ENCODE measurements at regions not wholly inside any gene's neighbourhood (a gene's known extent, or its start where the extent isn't known, plus 50 kb on each side); places are given as distances from the start of the nearest gene placed in this dataset.

DNA sequence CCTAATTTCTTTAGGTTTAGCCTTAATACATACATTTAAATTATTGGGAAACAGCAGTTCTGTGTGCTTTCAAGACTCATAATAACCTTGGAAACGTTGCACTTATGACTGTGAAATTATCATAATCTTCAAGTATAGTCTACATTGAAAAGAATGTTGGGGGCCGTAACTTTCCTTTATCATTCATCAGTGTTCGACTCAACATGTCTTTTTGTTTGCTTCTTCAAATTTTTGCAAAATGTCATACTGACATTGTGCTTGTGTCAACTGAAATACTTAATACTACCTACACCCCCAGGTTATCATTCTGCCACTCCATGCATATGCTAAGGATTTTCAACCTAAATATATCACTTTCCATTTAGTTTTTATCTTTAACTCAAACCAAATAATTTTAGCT, 1562.9 kb downstream of the OLFM4 start:
- H3K4me3 Mint-ChIP-seq = no peak overlapping the region
- no peak overlapping the region for H3K27ac Mint-ChIP-seq
- H3K27me3 Mint-ChIP-seq (ENCODE audit: low read depth in 2 of 2) = no peaks in the 10 kb centered on the region
- peaks cover 13% of the 10 kb centered on the region for H3K9me3 ChIP-seq (ENCODE audit: control insufficient read depth, insufficient read depth, low read length)
- TF ChIP-seq, protein P1, sequence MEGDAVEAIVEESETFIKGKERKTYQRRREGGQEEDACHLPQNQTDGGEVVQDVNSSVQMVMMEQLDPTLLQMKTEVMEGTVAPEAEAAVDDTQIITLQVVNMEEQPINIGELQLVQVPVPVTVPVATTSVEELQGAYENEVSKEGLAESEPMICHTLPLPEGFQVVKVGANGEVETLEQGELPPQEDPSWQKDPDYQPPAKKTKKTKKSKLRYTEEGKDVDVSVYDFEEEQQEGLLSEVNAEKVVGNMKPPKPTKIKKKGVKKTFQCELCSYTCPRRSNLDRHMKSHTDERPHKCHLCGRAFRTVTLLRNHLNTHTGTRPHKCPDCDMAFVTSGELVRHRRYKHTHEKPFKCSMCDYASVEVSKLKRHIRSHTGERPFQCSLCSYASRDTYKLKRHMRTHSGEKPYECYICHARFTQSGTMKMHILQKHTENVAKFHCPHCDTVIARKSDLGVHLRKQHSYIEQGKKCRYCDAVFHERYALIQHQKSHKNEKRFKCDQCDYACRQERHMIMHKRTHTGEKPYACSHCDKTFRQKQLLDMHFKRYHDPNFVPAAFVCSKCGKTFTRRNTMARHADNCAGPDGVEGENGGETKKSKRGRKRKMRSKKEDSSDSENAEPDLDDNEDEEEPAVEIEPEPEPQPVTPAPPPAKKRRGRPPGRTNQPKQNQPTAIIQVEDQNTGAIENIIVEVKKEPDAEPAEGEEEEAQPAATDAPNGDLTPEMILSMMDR (IDR thresholded peaks at IDR 0.05) = no peak
- H3K9me3 Mint-ChIP-seq = peaks cover 17 to 26% of the 10 kb centered on the region in 2 donors
- intact Hi-C loops (cut with micrococcal nuclease) = no loop called here
- ATAC-seq (no peak), DNase-seq (no peak)
- no peaks in the 10 kb centered on the region for H3K4me1 Mint-ChIP-seq
- 86% methylated on average over 3 of the region's 3 CpGs for WGBS (ENCODE audit: insufficient coverage)
- H3K36me3 ChIP-seq (ENCODE audit: control insufficient read depth, insufficient read depth, low read length) = no peaks in the 10 kb centered on the region
- H3K27ac ChIP-seq (ENCODE audit: low read length) = no peak overlapping the region
- no peaks in the 10 kb centered on the region for H3K36me3 Mint-ChIP-seq
- H3K4me3 ChIP-seq (ENCODE audit: low read length) = no peak overlapping the region
- no peaks in the 10 kb centered on the region for H3K27me3 ChIP-seq (ENCODE audit: control insufficient read depth, insufficient read depth, low read length)
- H3K4me1 ChIP-seq (ENCODE audit: control insufficient read depth, insufficient read depth, low read length) = no peaks in the 10 kb centered on the region

DNA sequence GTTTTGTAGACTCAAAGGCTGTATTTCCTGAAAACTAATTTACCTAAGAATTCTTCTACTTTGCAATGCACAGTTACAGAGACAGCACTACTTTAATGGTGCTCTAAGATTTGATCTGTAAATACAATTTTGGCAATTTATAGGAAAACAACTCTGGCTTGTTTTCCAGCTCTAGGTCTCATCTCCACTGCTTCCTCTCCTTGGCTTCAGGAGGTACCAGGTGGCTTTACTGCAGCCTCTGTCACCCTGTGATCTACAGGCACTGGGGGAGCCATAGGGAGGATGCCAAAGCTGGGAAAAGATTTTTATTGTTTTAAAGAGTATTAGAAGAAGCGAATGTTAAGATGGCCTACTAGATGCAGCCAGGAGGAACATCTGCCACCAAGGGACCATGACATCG, 1563.6 kb downstream of the OLFM4 start:
- 86% methylated on average over 2 of the region's 2 CpGs for WGBS (ENCODE audit: insufficient coverage)
- peaks cover 14 to 23% of the 10 kb centered on the region in 2 donors for H3K9me3 Mint-ChIP-seq
- H3K9me3 ChIP-seq (ENCODE audit: control insufficient read depth, insufficient read depth, low read length) = peaks cover 13% of the 10 kb centered on the region
- no peaks in the 10 kb centered on the region for H3K27me3 ChIP-seq (ENCODE audit: control insufficient read depth, insufficient read depth, low read length)
- H3K4me3 ChIP-seq (ENCODE audit: low read length) = no peak overlapping the region
- TF ChIP-seq, protein P1 (IDR thresholded peaks at IDR 0.05) = no peak
- H3K27me3 Mint-ChIP-seq (ENCODE audit: low read depth in 2 of 2) = no peaks in the 10 kb centered on the region
- no peak overlapping the region for H3K27ac ChIP-seq (ENCODE audit: low read length)
- H3K36me3 ChIP-seq (ENCODE audit: control insufficient read depth, insufficient read depth, low read length) = no peaks in the 10 kb centered on the region
- H3K4me1 ChIP-seq (ENCODE audit: control insufficient read depth, insufficient read depth, low read length) = no peaks in the 10 kb centered on the region
- no peak for ATAC-seq
- no peak overlapping the region for H3K4me3 Mint-ChIP-seq
- no peak overlapping the region for H3K27ac Mint-ChIP-seq
- H3K36me3 Mint-ChIP-seq = no peaks in the 10 kb centered on the region
- DNase-seq = no peak
- intact Hi-C loops (cut with micrococcal nuclease) = no loop called here
- no peaks in the 10 kb centered on the region for H3K4me1 Mint-ChIP-seq

DNA sequence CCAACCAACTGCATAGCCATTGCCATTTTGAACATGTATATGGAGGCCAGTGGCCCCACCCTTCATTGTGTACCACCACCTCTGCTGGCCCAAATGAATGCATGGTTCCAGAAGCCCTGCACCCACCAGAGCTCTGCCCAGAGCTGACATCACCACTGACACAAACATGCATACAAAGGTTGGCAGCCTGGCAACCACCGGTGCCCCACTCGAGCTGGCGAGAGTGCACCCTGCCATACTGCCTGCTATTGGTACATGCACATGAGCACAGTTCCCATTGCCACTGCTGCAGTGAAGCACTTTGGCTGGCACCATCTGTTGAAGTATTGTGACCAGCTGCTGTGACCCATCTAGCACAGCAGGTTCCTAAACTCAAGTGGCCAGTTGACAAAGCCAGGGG, 1564.9 kb downstream of the OLFM4 start:
- Histone ChIP-seq H3K36me3 (ENCODE audit: control insufficient read depth, insufficient read depth, low read length) (no peaks in the 10 kb centered on the region), H3K9me3 (ENCODE audit: control insufficient read depth, insufficient read depth, low read length) (peaks cover 13% of the 10 kb centered on the region), H3K4me1 (ENCODE audit: control insufficient read depth, insufficient read depth, low read length) (no peaks in the 10 kb centered on the region), H3K27ac (ENCODE audit: low read length) (no peak overlapping the region), H3K27me3 (ENCODE audit: control insufficient read depth, insufficient read depth, low read length) (no peaks in the 10 kb centered on the region), H3K4me3 (ENCODE audit: low read length) (no peak overlapping the region)
- DNase-seq (no peak), ATAC-seq (no peak)
- no peak overlapping the region for H3K4me3 Mint-ChIP-seq
- H3K27me3 Mint-ChIP-seq (ENCODE audit: low read depth in 2 of 2) = no peaks in the 10 kb centered on the region
- H3K36me3 Mint-ChIP-seq = no peaks in the 10 kb centered on the region
- no peaks in the 10 kb centered on the region for H3K4me1 Mint-ChIP-seq
- intact Hi-C loops (cut with micrococcal nuclease) = no loop called here
- peaks cover 17 to 21% of the 10 kb centered on the region in 2 donors for H3K9me3 Mint-ChIP-seq
- 93% methylated on average over 3 of the region's 3 CpGs for WGBS (ENCODE audit: insufficient coverage)
- TF ChIP-seq, protein P1 (IDR thresholded peaks at IDR 0.05) = no peak
- H3K27ac Mint-ChIP-seq = no peak overlapping the region

DNA sequence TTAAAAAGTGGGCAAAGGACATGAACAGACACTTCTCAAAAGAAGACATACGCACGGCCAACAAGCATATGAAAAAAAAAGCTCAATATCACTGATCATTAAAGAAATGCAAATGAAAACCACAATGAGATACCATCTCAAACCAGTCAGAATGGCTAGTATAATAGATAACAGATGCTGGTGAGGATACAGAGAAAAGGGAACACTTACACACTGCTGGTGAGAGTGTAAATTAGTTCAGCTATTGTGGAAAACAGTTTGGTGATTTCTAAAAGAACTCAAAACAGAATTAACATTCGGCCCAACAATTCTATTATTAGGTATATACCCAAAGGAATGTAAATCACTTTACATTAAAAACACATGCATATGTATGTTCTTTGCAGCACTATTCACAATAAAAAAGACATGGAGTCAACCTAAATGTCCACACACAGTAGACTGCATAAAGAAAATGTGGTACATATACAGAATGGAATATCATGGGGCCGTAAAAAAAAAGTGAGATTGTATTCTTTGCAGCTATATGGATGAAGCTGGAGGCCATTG, 1569.0 kb downstream of the OLFM4 start:
- H3K36me3 ChIP-seq (ENCODE audit: control insufficient read depth, insufficient read depth, low read length) = no peaks in the 10 kb centered on the region
- no peaks in the 10 kb centered on the region for H3K4me1 ChIP-seq (ENCODE audit: control insufficient read depth, insufficient read depth, low read length)
- Mint-ChIP-seq H3K9me3 (peaks cover 16 to 18% of the 10 kb centered on the region in 2 donors), H3K4me1 (no peaks in the 10 kb centered on the region), H3K36me3 (peaks cover 10% of the 10 kb centered on the region), H3K27ac (no peak overlapping the region), H3K4me3 (no peak overlapping the region), H3K27me3 (ENCODE audit: low read depth in 2 of 2) (no peaks in the 10 kb centered on the region)
- 88% methylated on average over 2 of the region's 4 CpGs for WGBS (ENCODE audit: insufficient coverage)
- no peaks in the 10 kb centered on the region for H3K27me3 ChIP-seq (ENCODE audit: control insufficient read depth, insufficient read depth, low read length)
- DNase-seq (no peak), ATAC-seq (no peak)
- peaks cover 8% of the 10 kb centered on the region for H3K9me3 ChIP-seq (ENCODE audit: control insufficient read depth, insufficient read depth, low read length)
- H3K4me3 ChIP-seq (ENCODE audit: low read length) = no peak overlapping the region
- no peak overlapping the region for H3K27ac ChIP-seq (ENCODE audit: low read length)
- intact Hi-C loops (cut with micrococcal nuclease) = no loop called here
- TF ChIP-seq, protein P1 (IDR thresholded peaks at IDR 0.05) = no peak
